GM21390 (cell line): ENCODE measurements at regions not wholly inside any gene's neighbourhood (a gene's known extent, or its start where the extent isn't known, plus 50 kb on each side); places are given as distances from the start of the nearest gene placed in this dataset.
A peak's percentile ranks its signal among the peaks of the same experiment; 100 is the strongest.

Experiments used
- ATAC-seq: cut with Tn5 transposase; IDR thresholded peaks from one replicate; pipeline ENCODE4 v1.9.1; 2021; ENCODE audit not compliant: unreplicated experiment

GRCh38 chr1:221150996-221151395, 271.8 kb downstream of the HLX start:
- ATAC-seq, result no peak

GRCh38 chr1:221154932-221155331, 275.7 kb downstream of the HLX start:
- ATAC-seq, result no peak

DNA sequence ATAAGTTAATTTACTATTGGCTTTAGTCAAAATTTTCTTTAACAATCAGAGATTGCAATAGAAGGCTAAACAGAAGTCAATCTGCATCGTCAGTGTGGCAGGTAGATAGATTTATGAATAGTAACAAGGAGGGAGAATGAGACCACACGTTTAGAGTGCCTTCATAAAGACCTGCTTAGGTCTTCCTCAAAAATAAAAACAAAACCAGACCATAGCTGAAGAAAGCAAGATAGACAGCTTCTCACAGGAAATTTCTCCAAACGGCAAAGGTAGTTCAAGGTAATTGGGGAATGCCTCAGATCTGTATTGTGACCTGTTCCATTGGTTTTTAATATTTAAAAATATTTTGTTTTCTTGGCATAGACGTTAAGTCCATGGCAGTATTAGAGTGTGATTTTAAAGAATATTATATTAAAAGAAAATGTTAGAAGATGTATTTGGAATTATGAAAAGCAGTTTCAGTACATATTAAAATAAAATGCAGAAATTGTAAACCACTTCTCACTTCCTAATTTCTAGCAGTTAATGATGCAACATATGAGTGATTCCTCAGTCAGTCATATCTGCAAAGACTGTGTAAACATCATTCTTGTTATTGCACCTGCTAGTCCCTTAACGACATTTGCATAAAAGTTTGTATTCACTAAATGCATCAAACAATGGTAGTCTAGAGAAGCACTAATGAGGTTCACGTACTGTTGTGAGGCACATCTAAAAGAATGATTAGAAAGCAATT, 278.0 kb downstream of the HLX start:
- peak; percentile 95 for ATAC-seq

DNA sequence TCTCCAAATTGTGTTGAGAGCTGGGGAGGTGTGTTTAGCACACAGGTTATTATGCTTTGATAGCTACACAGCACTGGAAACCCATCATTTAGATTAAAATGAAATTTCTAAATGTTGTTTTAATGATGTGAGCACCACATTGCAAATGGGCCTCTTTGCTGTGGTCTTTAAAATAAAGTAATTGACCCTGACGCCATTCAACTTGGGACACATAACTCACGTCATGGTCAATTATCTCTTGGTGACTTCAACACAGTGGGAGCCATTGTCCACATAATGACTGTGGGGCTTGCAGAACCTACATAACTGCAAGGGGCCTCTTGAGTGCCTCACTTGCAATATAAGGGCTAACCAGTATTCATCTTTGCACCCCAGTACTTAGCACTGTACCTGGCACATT, 280.4 kb downstream of the HLX start:
- ATAC-seq, result no peak

DNA sequence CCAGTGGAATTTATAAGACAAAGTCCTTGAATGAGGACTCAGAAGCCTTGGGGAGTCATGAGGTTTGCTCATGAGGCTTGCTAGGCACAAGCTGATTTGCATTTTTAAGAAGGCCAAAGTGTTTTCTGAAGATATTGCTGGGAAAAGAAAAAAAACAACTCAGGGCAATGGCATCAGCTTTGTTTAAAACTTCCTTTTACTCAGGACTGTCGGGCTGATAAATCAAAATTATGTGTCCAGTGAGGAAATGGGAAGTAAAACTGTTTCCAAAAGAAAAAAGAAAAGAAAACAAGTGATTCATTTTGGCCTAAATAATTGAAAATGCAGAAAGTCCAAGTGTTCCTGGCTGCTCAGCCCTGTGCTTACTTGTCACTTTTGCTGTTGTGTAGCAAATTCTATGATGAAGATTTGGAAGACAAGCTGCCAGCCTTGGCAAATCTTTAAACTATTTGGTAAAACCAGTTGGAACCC, 282.4 kb downstream of the HLX start:
- ATAC-seq, result no peak

DNA sequence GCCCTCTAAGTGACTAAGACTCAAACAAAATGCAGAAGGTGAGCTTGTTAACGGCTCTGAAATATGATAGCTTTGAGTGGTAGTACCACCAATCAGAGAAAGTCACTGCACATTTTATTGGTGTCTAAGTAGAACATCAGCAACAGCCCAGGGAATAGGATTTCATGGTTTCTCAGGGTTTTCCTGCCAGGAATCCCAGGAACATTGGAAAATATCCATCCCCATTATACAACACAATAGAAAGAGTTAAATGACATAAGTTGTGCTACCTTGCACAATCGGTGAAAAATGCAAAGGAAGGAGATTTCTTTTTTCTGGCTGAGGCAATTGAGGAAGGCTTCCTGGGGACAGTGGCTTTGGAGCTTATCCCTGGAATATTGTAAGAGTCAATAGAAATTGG, 283.1 kb downstream of the HLX start:
- ATAC-seq, result no peak

DNA sequence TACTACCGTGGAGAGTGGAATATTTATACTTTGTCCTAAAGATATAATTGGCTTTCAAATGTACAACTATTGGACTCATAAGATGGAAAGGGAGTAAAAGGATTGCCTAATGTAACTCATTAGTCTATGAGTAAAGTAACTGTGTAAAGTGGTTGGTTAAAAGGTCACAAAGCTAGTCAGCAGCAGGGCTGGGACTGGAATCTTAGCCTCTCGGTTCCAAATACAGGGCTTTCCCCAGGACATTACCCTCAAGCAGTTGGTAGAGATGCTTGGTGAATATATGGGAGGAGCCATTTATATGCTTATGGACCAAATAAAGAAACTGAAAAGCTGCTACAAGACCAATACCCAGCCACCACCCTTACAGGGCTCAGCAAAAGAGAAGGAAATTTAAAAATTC, 283.7 kb downstream of the HLX start:
- no peak for ATAC-seq

- no peak for ATAC-seq
Observed at GRCh38 chr1:221164029-221164428, 284.8 kb downstream of the HLX start.

DNA sequence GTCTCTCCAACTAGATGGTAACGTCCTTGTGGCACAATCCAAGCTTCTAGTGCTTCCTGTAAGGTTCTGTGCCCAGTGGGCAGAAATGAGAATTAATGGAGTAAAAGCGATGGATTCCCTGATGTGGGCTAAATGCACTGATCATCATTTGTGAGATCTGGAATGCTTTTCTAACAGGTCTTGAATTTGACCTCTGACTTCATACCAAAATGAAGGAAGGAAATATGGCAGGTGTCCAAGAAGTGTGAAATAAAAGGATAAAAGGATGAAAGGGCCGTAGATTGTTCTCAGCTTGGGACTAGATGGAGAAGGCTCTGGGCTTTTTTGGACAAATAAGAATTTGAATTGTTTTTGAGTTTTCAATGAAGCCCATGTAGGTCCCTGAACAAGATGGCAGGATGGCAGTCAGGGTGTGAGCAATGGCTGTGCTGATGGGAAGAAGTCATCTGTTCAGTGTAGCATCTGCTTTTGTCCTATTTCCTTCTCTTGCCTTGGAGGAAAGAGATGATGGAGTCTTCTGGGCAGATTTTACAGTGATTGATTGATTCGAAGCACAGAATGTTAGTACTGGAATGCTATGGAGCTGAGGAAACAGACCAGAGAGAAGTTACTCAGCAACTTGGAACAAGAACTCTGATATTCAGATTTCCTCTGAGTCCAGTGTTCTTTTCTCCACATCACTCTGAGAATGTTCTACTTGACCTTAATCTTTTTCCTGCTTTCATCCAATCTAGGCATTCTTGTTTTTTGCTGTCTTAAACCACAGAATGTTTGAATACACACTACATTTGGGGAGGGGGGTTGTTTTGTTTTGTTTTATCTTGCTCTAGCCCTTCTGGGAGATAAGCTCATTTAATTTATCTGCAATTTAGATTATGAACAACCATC, 286.0 kb downstream of the HLX start:
- ATAC-seq, result no peak

DNA sequence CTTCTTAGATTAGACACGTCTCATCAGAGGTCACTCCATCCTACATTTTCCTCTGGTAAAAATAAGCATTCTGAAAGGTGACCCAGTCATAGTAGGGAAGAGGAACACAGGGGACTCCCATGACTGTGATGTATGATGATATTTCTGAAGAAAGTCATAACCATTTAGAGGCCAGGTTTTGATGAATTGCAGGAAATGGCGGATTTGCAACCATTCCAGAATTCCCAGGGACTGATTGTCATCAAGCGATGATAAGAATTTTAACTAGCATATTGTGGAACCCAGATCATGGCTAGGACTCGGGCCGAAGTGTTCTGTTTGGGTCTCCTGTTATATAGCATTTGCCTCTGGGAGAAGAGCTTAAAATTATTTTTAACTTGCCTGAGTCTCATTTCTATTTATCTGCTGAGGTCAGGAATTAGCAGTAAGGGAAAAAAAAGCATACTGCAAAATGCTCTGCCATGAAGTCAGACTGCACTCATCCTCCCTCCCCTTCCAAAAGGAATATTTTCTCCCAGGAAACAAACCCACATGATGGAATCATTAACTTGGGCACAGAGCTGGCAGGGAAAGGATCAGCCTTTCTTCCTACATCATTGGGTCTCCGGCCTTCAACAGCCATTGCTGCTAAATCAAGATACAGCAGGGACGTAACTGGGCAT, 286.7 kb downstream of the HLX start:
- no peak for ATAC-seq

- ATAC-seq, result peak; percentile 91
Observed at GRCh38 chr1:221166559-221167318, 287.5 kb downstream of the HLX start.

DNA sequence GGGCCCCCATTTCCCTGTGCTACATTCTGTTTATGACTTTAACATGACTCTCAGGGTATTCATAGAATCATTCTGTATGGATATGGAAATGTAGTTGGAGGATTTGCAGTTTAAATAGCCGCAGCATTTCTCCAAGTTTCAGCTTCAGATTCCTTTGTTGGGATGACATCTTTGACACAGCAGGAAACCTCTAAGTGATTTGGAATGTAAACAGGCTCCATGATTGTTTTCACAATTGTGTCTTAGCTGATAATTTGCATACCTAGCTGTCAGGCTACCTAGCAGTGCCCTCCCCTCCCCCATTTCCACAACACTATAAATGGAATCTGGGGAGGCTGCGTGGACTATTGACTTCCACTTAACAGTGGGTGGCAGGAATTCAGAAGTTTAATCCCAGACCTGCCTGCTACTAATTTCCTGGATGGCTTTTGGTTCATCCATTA, 290.2 kb downstream of the HLX start:
- ATAC-seq, result no peak

- ATAC-seq, result no peak
Observed at GRCh38 chr1:221170171-221170570, 290.9 kb downstream of the HLX start.

GRCh38 chr1:221171768-221172167, 292.5 kb downstream of the HLX start:
- no peak for ATAC-seq

DNA sequence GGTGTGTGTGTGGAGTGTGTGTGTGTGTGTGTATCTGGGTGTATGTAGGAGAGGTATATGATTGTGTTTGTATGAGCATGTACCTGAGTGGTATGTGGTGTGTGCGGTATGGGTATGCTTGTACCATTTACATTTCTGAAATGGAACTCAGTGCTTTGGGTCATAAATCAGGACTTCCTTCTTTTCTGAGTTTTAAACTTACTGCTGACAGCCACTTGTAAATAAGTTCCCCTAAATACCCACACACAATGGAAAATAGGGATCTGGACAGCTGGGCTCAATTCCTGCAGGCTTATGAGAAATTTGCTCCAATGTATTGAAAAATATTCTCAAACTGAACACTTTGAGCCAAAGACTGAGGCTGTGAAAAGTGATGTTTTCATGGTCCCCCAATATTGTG, 293.6 kb downstream of the HLX start:
- ATAC-seq, result no peak

GRCh38 chr1:221174330-221174993, 295.2 kb downstream of the HLX start:
- ATAC-seq, result no peak

DNA sequence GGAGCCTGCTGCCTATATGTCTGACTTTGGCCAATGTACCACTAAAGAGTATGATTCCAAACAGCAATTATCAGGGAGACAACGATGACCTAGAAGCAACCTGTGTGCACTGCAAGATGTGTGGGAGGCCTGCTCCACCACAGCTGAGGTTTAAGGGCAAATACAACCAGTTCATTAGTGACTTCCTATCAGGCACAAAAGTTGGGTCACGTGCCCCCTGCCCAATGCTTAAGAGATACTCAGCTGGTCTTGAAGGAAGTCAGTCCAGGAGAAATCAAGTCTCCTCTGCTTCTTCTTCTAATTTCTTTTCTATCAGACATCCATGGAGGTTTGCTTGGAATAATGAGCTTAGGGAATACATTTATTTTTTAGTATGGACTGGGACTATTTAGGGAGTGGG, 296.0 kb downstream of the HLX start:
- no peak for ATAC-seq

GRCh38 chr1:221180704-221181368, 301.6 kb downstream of the HLX start:
- no peak for ATAC-seq

DNA sequence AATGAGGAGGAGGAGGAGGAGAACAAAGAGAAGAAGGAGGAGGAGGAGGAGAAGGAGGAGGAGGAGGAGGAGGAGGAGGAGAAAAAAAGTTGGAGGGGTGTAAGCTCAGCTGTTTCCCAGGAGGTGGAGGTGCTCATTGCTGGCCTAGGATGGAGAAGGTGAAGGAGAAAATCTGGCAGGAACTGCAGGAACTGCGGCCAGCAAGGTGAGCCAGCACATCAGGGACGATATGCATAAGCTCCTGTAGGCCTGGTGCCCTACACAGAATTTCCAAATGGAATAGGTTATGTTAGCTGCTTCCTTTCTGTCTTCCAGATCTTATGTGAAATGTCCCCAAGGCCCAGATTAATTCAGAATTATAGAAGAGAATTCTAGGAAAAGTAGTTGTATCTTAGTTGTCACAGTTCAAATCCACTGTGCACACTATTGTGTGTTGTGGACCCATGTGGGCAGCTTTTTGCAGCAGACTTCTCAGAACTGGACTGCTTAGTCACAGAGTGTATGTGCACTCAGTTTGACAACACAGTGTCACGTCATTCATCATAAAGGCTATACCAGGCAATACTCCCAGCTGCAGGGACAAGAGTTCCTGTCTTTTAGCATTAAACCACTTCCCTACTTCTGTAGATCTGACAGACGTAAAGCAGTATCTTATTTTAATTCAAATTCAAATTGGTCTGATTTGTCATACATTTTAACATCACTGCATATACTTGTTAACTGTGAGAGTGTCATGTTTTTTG, 303.7 kb downstream of the HLX start:
- ATAC-seq, result no peak
